Natural killer cell (primary cell): ENCODE measurements at regions not wholly inside any gene's neighbourhood (a gene's known extent, or its start where the extent isn't known, plus 50 kb on each side); places are given as distances from the start of the nearest gene placed in this dataset.

ENCODE experiments used
- ATAC-seq, 3 donors: fragments of 150-1000 bp in 2 of 3; fragments of 200-7000 bp in 1 of 3; cut with Tn5 transposase; 1 replicate in 1 of 3; 2 replicates in 2 of 3; pipeline ENCODE4 v1.10.0; 2021; ENCODE audit warnings: mild to moderate bottlenecking in 2 of 3, moderate library complexity in 2 of 3
- DNase-seq, 2 donors: peaks; one replicate each; pipeline versions ENCODE4 v3.0.0 to v3.0.0-alpha.2; 2013 to 2021; ENCODE audit warnings: mixed read lengths in 1 of 2
- H3K27ac ChIP-seq: one replicate; pipeline ENCODE4 v1.5.1; 2013; ENCODE audit warnings: mild to moderate bottlenecking, low read length
- H3K27me3 ChIP-seq: one replicate; pipeline ENCODE4 v1.6.1; 2013; ENCODE audit warnings: low read length; ENCODE audit not compliant: control insufficient read depth, insufficient read depth
- H3K36me3 ChIP-seq: one replicate; pipeline ENCODE4 v1.6.1; 2013; ENCODE audit warnings: low read length; ENCODE audit not compliant: control insufficient read depth, insufficient read depth
- H3K4me1 ChIP-seq: one replicate; pipeline ENCODE4 v1.6.1; 2013; ENCODE audit warnings: low read length; ENCODE audit not compliant: control insufficient read depth, insufficient read depth
- H3K4me3 ChIP-seq: one replicate; pipeline ENCODE4 v1.5.1; 2013; ENCODE audit warnings: low read length
- H3K9me3 ChIP-seq: one replicate; pipeline ENCODE4 v1.6.1; 2013; ENCODE audit warnings: low read length; ENCODE audit not compliant: control insufficient read depth, insufficient read depth
- H3K27ac Mint-ChIP-seq, 2 donors: one replicate each; pipeline ENCODE4 v1.8.0; 2022; ENCODE audit warnings: mild to moderate bottlenecking in 2 of 2, mixed read lengths in 2 of 2, moderate library complexity in 1 of 2
- H3K27me3 Mint-ChIP-seq, 2 donors: one replicate each; pipeline ENCODE4 v1.8.0; 2022; ENCODE audit warnings: low read depth in 2 of 2, mixed read lengths in 2 of 2
- H3K36me3 Mint-ChIP-seq: one replicate; pipeline ENCODE4 v1.8.0; 2022; ENCODE audit warnings: mixed read lengths
- H3K4me1 Mint-ChIP-seq, 2 donors: one replicate each; pipeline ENCODE4 v1.8.0; 2022; ENCODE audit warnings: mixed read lengths in 2 of 2
- H3K4me3 Mint-ChIP-seq: one replicate; pipeline ENCODE4 v1.8.0; 2022; ENCODE audit warnings: mild to moderate bottlenecking, moderate library complexity, mixed read lengths
- H3K9me3 Mint-ChIP-seq, 2 donors: one replicate each; pipeline ENCODE4 v1.8.0; 2022; ENCODE audit warnings: mixed read lengths in 2 of 2
- WGBS: methylation state at CpG from one replicate; pipeline ENCODE4 v1.1.7; 2013; ENCODE audit warnings: missing lambda C conversion rate; ENCODE audit not compliant: insufficient coverage; 5-methylcytosine and 5-hydroxymethylcytosine counted together
- intact Hi-C: fragments of 100-400 bp; cut with micrococcal nuclease; formaldehyde crosslinking; loops from one replicate; pipeline ENCODE4 v1.14.2; 2022
- TF ChIP-seq, protein P1 (sequence below): fragments of 200-600 bp; IDR thresholded peaks from one replicate; pipeline ENCODE4 v1.8.0; 2022; ENCODE audit warnings: antibody characterized with exemption

DNA sequence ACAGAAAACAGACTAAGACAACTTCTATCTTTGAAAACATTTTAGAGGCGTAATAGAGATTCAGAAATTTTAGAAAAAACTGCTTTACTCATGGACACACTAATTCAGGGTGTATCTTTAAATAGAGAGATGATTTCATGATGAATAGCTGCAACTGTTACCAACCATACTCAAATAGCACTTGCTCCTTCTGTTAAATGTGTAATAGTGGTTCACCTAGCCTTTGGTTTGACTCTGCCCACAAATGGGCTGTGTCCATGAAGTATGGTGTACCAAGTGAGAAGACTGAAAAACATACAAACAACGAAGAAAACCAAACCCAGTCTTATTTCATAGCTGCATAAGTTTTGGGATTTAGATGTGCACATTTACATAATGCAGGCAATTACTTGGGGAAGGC lies 610.6 kb downstream of the PLCL1 start:
- Histone ChIP-seq H3K9me3 (no peaks in the 10 kb centered on the region), H3K4me3 (no peak overlapping the region), H3K36me3 (no peaks in the 10 kb centered on the region), H3K27ac (no peak overlapping the region), H3K4me1 (no peaks in the 10 kb centered on the region), H3K27me3 (no peaks in the 10 kb centered on the region)
- Mint-ChIP-seq H3K27ac (no peak overlapping the region), H3K4me1 (no peaks in the 10 kb centered on the region), H3K4me3 (no peak overlapping the region), H3K36me3 (no peaks in the 10 kb centered on the region), H3K9me3 (no peaks in the 10 kb centered on the region), H3K27me3 (no peaks in the 10 kb centered on the region)
- TF ChIP-seq, protein P1, sequence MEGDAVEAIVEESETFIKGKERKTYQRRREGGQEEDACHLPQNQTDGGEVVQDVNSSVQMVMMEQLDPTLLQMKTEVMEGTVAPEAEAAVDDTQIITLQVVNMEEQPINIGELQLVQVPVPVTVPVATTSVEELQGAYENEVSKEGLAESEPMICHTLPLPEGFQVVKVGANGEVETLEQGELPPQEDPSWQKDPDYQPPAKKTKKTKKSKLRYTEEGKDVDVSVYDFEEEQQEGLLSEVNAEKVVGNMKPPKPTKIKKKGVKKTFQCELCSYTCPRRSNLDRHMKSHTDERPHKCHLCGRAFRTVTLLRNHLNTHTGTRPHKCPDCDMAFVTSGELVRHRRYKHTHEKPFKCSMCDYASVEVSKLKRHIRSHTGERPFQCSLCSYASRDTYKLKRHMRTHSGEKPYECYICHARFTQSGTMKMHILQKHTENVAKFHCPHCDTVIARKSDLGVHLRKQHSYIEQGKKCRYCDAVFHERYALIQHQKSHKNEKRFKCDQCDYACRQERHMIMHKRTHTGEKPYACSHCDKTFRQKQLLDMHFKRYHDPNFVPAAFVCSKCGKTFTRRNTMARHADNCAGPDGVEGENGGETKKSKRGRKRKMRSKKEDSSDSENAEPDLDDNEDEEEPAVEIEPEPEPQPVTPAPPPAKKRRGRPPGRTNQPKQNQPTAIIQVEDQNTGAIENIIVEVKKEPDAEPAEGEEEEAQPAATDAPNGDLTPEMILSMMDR = no peak
- DNase-seq = no peak
- ATAC-seq = no peak
- intact Hi-C loops = no loop called here
- WGBS = no CpG with 5 or more reads among the region's 2 CpGs

DNA sequence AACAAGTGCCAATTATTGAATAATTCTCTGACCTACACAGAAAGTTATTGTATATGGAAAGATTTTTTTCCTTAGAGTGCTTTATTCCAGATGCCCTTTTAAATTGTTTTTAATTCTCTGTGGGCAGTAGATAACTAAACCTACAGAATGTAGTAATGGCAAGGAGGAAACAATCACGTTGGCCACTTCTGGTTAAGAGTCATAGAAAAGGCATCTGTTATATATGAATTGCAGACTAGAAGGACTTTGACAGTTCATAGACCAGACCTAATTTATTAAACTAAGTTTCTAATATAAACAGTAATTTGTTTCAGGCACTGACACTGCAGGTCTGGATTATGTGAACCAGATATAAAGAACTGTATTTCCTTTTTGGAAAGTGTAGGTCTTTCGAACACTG lies 607.5 kb downstream of the PLCL1 start:
- Mint-ChIP-seq H3K4me1 (no peaks in the 10 kb centered on the region), H3K9me3 (no peaks in the 10 kb centered on the region), H3K27me3 (no peaks in the 10 kb centered on the region), H3K4me3 (no peak overlapping the region), H3K36me3 (no peaks in the 10 kb centered on the region), H3K27ac (no peak overlapping the region)
- Histone ChIP-seq H3K9me3 (no peaks in the 10 kb centered on the region), H3K27ac (no peak overlapping the region), H3K27me3 (no peaks in the 10 kb centered on the region), H3K4me3 (no peak overlapping the region), H3K36me3 (no peaks in the 10 kb centered on the region), H3K4me1 (no peaks in the 10 kb centered on the region)
- ATAC-seq (no peak), DNase-seq (no peak)
- intact Hi-C loops = no loop called here
- TF ChIP-seq, protein P1 = no peak
- WGBS = 83% methylated on average over 2 of the region's 2 CpGs

DNA sequence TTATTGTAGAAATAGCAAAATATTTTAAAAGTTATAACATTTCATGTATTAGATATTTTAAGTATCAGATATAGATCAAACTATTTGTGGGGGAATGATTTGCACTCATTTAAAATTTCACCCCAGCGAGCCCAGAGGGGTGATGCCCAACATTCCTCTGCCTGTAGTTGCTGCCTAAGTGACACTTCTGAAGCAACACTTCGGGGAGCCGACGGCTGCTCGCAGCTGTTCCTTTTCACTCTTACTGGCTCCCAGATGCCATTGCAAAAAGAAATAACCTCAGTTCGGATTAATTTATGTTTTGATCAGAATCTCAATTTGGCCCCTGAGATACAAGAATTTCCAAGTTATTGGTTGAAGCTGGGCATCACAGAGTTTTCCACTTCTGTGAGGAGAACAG lies 603.8 kb downstream of the PLCL1 start:
- H3K4me3 ChIP-seq = no peak overlapping the region
- Mint-ChIP-seq H3K36me3 (no peaks in the 10 kb centered on the region), H3K27ac (no peak overlapping the region), H3K4me1 (no peaks in the 10 kb centered on the region), H3K27me3 (no peaks in the 10 kb centered on the region), H3K4me3 (no peak overlapping the region), H3K9me3 (no peaks in the 10 kb centered on the region)
- H3K27ac ChIP-seq = no peak overlapping the region
- ATAC-seq (no peak), DNase-seq (no peak)
- no peaks in the 10 kb centered on the region for H3K27me3 ChIP-seq
- no peaks in the 10 kb centered on the region for H3K9me3 ChIP-seq
- TF ChIP-seq, protein P1 = no peak
- intact Hi-C loops = no loop called here
- H3K36me3 ChIP-seq = no peaks in the 10 kb centered on the region
- WGBS = 82% methylated on average over 6 of the region's 6 CpGs
- no peaks in the 10 kb centered on the region for H3K4me1 ChIP-seq

DNA sequence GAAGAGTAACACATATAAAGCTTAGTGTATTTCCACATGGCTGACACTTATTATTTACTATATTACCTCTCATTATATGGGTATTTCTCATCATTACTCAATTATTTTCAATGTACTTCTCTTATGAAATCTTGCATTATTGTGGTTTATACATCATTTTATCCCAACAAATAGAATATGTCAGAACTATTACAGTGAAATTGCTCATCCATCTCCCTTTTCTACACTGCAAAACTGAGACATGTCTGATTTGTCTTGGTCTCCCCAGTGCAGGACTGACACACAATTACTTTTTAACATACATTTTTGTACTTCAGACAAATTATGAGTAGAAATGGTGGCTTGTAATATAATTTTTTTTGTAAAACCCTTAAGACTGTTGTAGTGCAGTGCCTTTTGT lies 600.9 kb downstream of the PLCL1 start:
- H3K27ac ChIP-seq = no peak overlapping the region
- Mint-ChIP-seq H3K4me1 (no peaks in the 10 kb centered on the region), H3K9me3 (no peaks in the 10 kb centered on the region), H3K4me3 (no peak overlapping the region), H3K36me3 (no peaks in the 10 kb centered on the region), H3K27me3 (no peaks in the 10 kb centered on the region), H3K27ac (no peak overlapping the region)
- intact Hi-C loops = no loop called here
- ATAC-seq = no peak
- TF ChIP-seq, protein P1 = no peak
- no peaks in the 10 kb centered on the region for H3K9me3 ChIP-seq
- no peak overlapping the region for H3K4me3 ChIP-seq
- H3K27me3 ChIP-seq = no peaks in the 10 kb centered on the region
- DNase-seq = no peak
- H3K4me1 ChIP-seq = no peaks in the 10 kb centered on the region
- no peaks in the 10 kb centered on the region for H3K36me3 ChIP-seq
